Neuronal stem cell (in vitro differentiated cells): ENCODE measurements at regions not wholly inside any gene's neighbourhood (a gene's known extent, or its start where the extent isn't known, plus 50 kb on each side); places are given as distances from the start of the nearest gene placed in this dataset.

Experiments used
- DNase-seq: peaks from one replicate; pipeline ENCODE4 v3.0.0-alpha.2; 2013; ENCODE audit warnings: low spot score
- H2AFZ ChIP-seq: one replicate; pipeline ENCODE4 v1.6.1; 2013; ENCODE audit warnings: mild to moderate bottlenecking, low read length, inconsistent platforms
- H2AK5ac ChIP-seq: 2 replicates; pipeline ENCODE4 v1.6.1; 2013; ENCODE audit warnings: low read depth, mild to moderate bottlenecking, inconsistent platforms, low read length, moderate library complexity, mixed read lengths
- H2BK120ac ChIP-seq: 2 replicates; pipeline ENCODE4 v1.6.1; 2013; ENCODE audit warnings: low read depth, mild to moderate bottlenecking, inconsistent platforms, low read length, moderate library complexity, mixed read lengths
- H2BK12ac ChIP-seq: one replicate; pipeline ENCODE4 v1.6.1; 2013; ENCODE audit warnings: low read length, inconsistent platforms
- H2BK15ac ChIP-seq: 2 replicates; pipeline ENCODE4 v1.6.1; 2013; ENCODE audit warnings: mild to moderate bottlenecking, low read length, inconsistent platforms, mixed read lengths
- H2BK5ac ChIP-seq: one replicate; pipeline ENCODE4 v1.6.1; 2013; ENCODE audit warnings: inconsistent platforms, mild to moderate bottlenecking, low read length, moderate library complexity
- H3K14ac ChIP-seq: one replicate; pipeline ENCODE4 v1.6.1; 2013; ENCODE audit warnings: low read length, inconsistent platforms
- H3K18ac ChIP-seq: 2 replicates; pipeline ENCODE4 v1.6.1; 2013; ENCODE audit warnings: low read length, inconsistent platforms
- H3K23ac ChIP-seq: 2 replicates; pipeline ENCODE4 v1.6.1; 2013; ENCODE audit warnings: low read depth, mild to moderate bottlenecking, mixed read lengths, low read length, inconsistent platforms; ENCODE audit not compliant: poor library complexity
- H3K27ac ChIP-seq: replicated peaks from 3 replicates; pipeline ENCODE4 v1.5.1; 2013; ENCODE audit warnings: low read length, inconsistent platforms
- H3K27me3 ChIP-seq, 3 experiments: 2 replicates each; pipeline ENCODE4 v1.6.1; 2013; ENCODE audit warnings: low read length in 3 of 3, mild to moderate bottlenecking in 2 of 3, inconsistent platforms in 1 of 3, low read depth in 1 of 3, mixed read lengths in 1 of 3, moderate library complexity in 1 of 3; ENCODE audit not compliant: control insufficient read depth in 3 of 3, insufficient read depth in 3 of 3
- H3K36me3 ChIP-seq, 2 donors: replicated peaks in 1 of 2; 2 replicates each; pipeline ENCODE4 v1.6.1; 2013; ENCODE audit warnings: low read length in 2 of 2; ENCODE audit not compliant: control insufficient read depth in 2 of 2, insufficient read depth in 2 of 2
- H3K4ac ChIP-seq: 2 replicates; pipeline ENCODE4 v1.6.1; 2013; ENCODE audit warnings: inconsistent platforms, mild to moderate bottlenecking, low read length, moderate library complexity
- H3K4me1 ChIP-seq, 2 donors: 1 replicate in 1 of 2; 2 replicates in 1 of 2; pipeline ENCODE4 v1.6.1; 2013; ENCODE audit warnings: low read length in 2 of 2, low read depth in 1 of 2; ENCODE audit not compliant: control insufficient read depth in 2 of 2, insufficient read depth in 1 of 2
- H3K4me2 ChIP-seq: one replicate; pipeline ENCODE4 v1.6.1; 2013; ENCODE audit warnings: mild to moderate bottlenecking, low read length, inconsistent platforms; ENCODE audit not compliant: insufficient read depth, poor library complexity, severe bottlenecking
- H3K4me3 ChIP-seq, 2 donors: 2 replicates each; pipeline ENCODE4 v1.5.1; 2013; ENCODE audit warnings: low read length in 2 of 2, mild to moderate bottlenecking in 2 of 2, inconsistent platforms in 1 of 2, moderate library complexity in 1 of 2
- H3K79me1 ChIP-seq: one replicate; pipeline ENCODE4 v1.6.1; 2013; ENCODE audit warnings: low read depth, mild to moderate bottlenecking, inconsistent platforms, low read length, moderate library complexity
- H3K9ac ChIP-seq: one replicate; pipeline ENCODE4 v1.6.1; 2013; ENCODE audit warnings: mild to moderate bottlenecking, low read depth, low read length, inconsistent platforms; ENCODE audit not compliant: poor library complexity
- H3K9me3 ChIP-seq, 2 donors: replicated peaks in 1 of 2; 2 replicates each; pipeline versions ENCODE3 to v1.6.1; 2013; ENCODE audit warnings: low read length in 2 of 2, mild to moderate bottlenecking in 2 of 2, inconsistent platforms in 1 of 2, low read depth in 1 of 2, mixed read lengths in 1 of 2, moderate library complexity in 1 of 2; ENCODE audit not compliant: control insufficient read depth in 2 of 2, insufficient read depth in 1 of 2
- H4K8ac ChIP-seq: one replicate; pipeline ENCODE4 v1.6.1; 2013; ENCODE audit warnings: low read depth, mild to moderate bottlenecking, inconsistent platforms, low read length, moderate library complexity
- H4K91ac ChIP-seq: one replicate; pipeline ENCODE4 v1.6.1; 2013; ENCODE audit warnings: low read length, low read depth, mild to moderate bottlenecking, inconsistent platforms; ENCODE audit not compliant: poor library complexity
- WGBS, 2 donors: extraction: QIAGEN DNeasy Blood & Tissue Kit; methylation state at CpG; one replicate each; pipeline ENCODE4 v1.1.7; 2013; ENCODE audit warnings: missing lambda C conversion rate in 2 of 2, mixed read lengths in 1 of 2; ENCODE audit not compliant: insufficient read length in 2 of 2, insufficient replicate concordance in 1 of 2; ENCODE audit errors: extremely low coverage in 2 of 2; 5-methylcytosine and 5-hydroxymethylcytosine counted together

DNA sequence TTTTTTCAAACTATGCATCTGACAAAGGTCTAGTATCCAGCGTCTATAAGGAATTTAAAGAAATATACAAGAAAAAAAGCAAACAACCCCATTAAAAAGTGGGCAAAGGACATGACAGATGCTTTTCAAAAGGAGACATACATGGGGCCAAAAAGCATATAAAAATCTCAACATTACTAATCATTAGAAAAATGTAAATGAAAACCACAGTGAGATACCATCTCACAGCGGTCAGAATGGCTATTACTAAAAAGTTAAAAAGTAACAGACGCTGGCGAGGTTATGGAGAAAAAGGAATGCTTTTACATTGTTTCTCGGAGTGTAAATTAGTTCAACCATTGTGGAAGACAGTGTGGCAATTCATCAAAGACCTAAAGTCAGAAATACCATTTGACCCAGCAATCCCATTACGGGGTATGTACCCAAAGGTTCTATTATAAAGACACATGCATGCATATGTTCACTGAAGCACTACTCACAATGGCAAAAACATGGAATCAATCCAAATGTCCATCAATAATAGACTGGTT, 643.1 kb upstream of the LRRTM1 start:
- no peak overlapping the region for H4K91ac ChIP-seq
- no peak overlapping the region for H2BK120ac ChIP-seq
- H3K4ac ChIP-seq = no peak overlapping the region
- H3K4me2 ChIP-seq = no peak overlapping the region
- H2AFZ ChIP-seq = no peak overlapping the region
- H3K4me1 ChIP-seq = peaks cover 0 to 1% of the 10 kb centered on the region in 2 donors
- no peak overlapping the region for H3K14ac ChIP-seq
- H3K36me3 ChIP-seq = no peaks in the 10 kb centered on the region
- H3K79me1 ChIP-seq = no peaks in the 10 kb centered on the region
- H3K27me3 ChIP-seq = no peaks in the 10 kb centered on the region
- H4K8ac ChIP-seq = no peak overlapping the region
- H3K18ac ChIP-seq = no peak overlapping the region
- no peak overlapping the region for H2BK12ac ChIP-seq
- no peak overlapping the region for H3K27ac ChIP-seq
- no CpG with 5 or more reads among the region's 6 CpGs for WGBS, 2 donors
- no peak overlapping the region for H3K4me3 ChIP-seq
- no peak overlapping the region for H3K9ac ChIP-seq
- DNase-seq = no peak
- no peak overlapping the region for H2BK5ac ChIP-seq
- H2AK5ac ChIP-seq = no peak overlapping the region
- no peak overlapping the region for H2BK15ac ChIP-seq
- no peaks in the 10 kb centered on the region for H3K9me3 ChIP-seq
- H3K23ac ChIP-seq = no peak overlapping the region

GRCh38 chr2:80943487-80943886, 638.9 kb upstream of the LRRTM1 start:
- no peak overlapping the region for H3K18ac ChIP-seq
- no peak overlapping the region for H2BK15ac ChIP-seq
- H3K9me3 ChIP-seq = no peaks in the 10 kb centered on the region
- H3K14ac ChIP-seq = no peak overlapping the region
- H3K4me1 ChIP-seq = no peaks in the 10 kb centered on the region
- no peak overlapping the region for H3K4ac ChIP-seq
- no peak for DNase-seq
- H3K9ac ChIP-seq = no peak overlapping the region
- no peaks in the 10 kb centered on the region for H3K27me3 ChIP-seq
- H3K79me1 ChIP-seq = no peaks in the 10 kb centered on the region
- no peaks in the 10 kb centered on the region for H3K36me3 ChIP-seq
- no peak overlapping the region for H4K8ac ChIP-seq
- no peak overlapping the region for H2BK12ac ChIP-seq
- H4K91ac ChIP-seq = no peak overlapping the region
- no peak overlapping the region for H3K27ac ChIP-seq
- H2AK5ac ChIP-seq = no peak overlapping the region
- no peak overlapping the region for H3K4me3 ChIP-seq
- H2BK5ac ChIP-seq = no peak overlapping the region
- no peak overlapping the region for H2AFZ ChIP-seq
- WGBS, 2 donors = no CpG with 5 or more reads among the region's 3 CpGs
- no peak overlapping the region for H3K4me2 ChIP-seq
- H3K23ac ChIP-seq = no peak overlapping the region
- H2BK120ac ChIP-seq = no peak overlapping the region

- no peak overlapping the region for H2BK12ac ChIP-seq
- no peak overlapping the region for H3K4me2 ChIP-seq
- no peak overlapping the region for H3K23ac ChIP-seq
- H3K4ac ChIP-seq = no peak overlapping the region
- H2AFZ ChIP-seq = no peak overlapping the region
- DNase-seq = no peak
- no peaks in the 10 kb centered on the region for H3K9me3 ChIP-seq
- no peak overlapping the region for H2BK5ac ChIP-seq
- no peak overlapping the region for H2AK5ac ChIP-seq
- no peak overlapping the region for H4K8ac ChIP-seq
- no peaks in the 10 kb centered on the region for H3K79me1 ChIP-seq
- no peaks in the 10 kb centered on the region for H3K4me1 ChIP-seq
- no peak overlapping the region for H3K4me3 ChIP-seq
- no peaks in the 10 kb centered on the region for H3K27me3 ChIP-seq
- H3K9ac ChIP-seq = no peak overlapping the region
- no peak overlapping the region for H3K18ac ChIP-seq
- H3K14ac ChIP-seq = no peak overlapping the region
- no peak overlapping the region for H2BK15ac ChIP-seq
- H2BK120ac ChIP-seq = no peak overlapping the region
- no peak overlapping the region for H4K91ac ChIP-seq
- no peak overlapping the region for H3K27ac ChIP-seq
- WGBS, 2 donors = no CpG with 5 or more reads among the region's 4 CpGs
- no peaks in the 10 kb centered on the region for H3K36me3 ChIP-seq
These were observed 638.2 kb upstream of the LRRTM1 start for GRCh38 chr2:80942766-80943165.

DNA sequence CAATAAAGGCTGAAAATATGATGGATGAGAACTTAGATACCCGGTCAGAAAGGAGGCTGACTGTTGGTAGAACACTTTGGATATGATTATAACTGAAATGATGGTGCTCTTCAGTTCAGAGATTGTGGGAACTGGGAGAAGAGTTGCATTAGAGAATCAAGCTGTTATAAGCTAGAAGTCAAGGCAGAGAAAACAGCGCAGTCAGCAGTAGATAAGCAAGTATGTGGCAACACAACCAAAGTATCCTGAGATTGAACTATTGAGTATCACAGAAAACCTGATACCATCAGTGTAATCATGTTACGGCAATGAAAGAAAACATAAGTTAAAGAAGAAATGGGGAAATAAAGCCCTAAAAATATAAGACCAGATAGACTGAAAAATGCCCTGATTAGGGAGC, 633.9 kb upstream of the LRRTM1 start:
- DNase-seq = no peak
- Histone ChIP-seq H4K8ac (no peak overlapping the region), H2BK15ac (no peak overlapping the region), H2AK5ac (no peak overlapping the region), H3K9ac (no peak overlapping the region), H3K4ac (no peak overlapping the region), H3K4me3 (no peak overlapping the region), H3K36me3 (no peaks in the 10 kb centered on the region), H3K9me3 (no peaks in the 10 kb centered on the region), H3K14ac (no peak overlapping the region), H2BK120ac (no peak overlapping the region), H2AFZ (no peak overlapping the region), H3K4me1 (no peaks in the 10 kb centered on the region), H2BK12ac (no peak overlapping the region), H3K18ac (no peak overlapping the region), H3K27me3 (no peaks in the 10 kb centered on the region), H2BK5ac (no peak overlapping the region), H3K79me1 (no peaks in the 10 kb centered on the region), H3K23ac (no peak overlapping the region), H4K91ac (no peak overlapping the region), H3K4me2 (no peak overlapping the region), H3K27ac (no peak overlapping the region)
- WGBS, 2 donors = no CpG with 5 or more reads among the region's 3 CpGs
